ENCODE measurements at regions not wholly inside any gene's neighbourhood (a gene's known extent, or its start where the extent isn't known, plus 50 kb on each side); places are given as distances from the start of the nearest gene placed in this dataset.

- H3K4me3 ChIP-seq (ENCODE audit: low read depth, low read length): no peak overlapping the region
- TF ChIP-seq CTCF (IDR thresholded peaks at IDR 0.05; ENCODE audit: low read depth, low read length): no peak
These were observed 373.4 kb upstream of the CTNND2 start for GRCh38 chr5:12277504-12278192.

- no peak overlapping the region for H3K4me3 ChIP-seq (ENCODE audit: low read depth, low read length)
- TF ChIP-seq CTCF (IDR thresholded peaks at IDR 0.05; ENCODE audit: low read depth, low read length): no peak
These were observed 370.0 kb upstream of the CTNND2 start for GRCh38 chr5:12274236-12274635.

- H3K4me3 ChIP-seq (ENCODE audit: low read depth, low read length): no peak overlapping the region
- no peak for TF ChIP-seq CTCF (IDR thresholded peaks at IDR 0.05; ENCODE audit: low read depth, low read length)
These were observed 368.1 kb upstream of the CTNND2 start for GRCh38 chr5:12272389-12272788.

GRCh38 chr5:12270914-12271313, 366.7 kb upstream of the CTNND2 start:
- no peak overlapping the region for H3K4me3 ChIP-seq (ENCODE audit: low read depth, low read length)
- TF ChIP-seq CTCF (IDR thresholded peaks at IDR 0.05; ENCODE audit: low read depth, low read length): no peak

GRCh38 chr5:12269164-12269563, 364.9 kb upstream of the CTNND2 start:
- H3K4me3 ChIP-seq (ENCODE audit: low read depth, low read length): no peak overlapping the region
- no peak for TF ChIP-seq CTCF (IDR thresholded peaks at IDR 0.05; ENCODE audit: low read depth, low read length)

- H3K4me3 ChIP-seq (ENCODE audit: low read depth, low read length): no peak overlapping the region
- no peak for TF ChIP-seq CTCF (IDR thresholded peaks at IDR 0.05; ENCODE audit: low read depth, low read length)
These were observed 354.3 kb upstream of the CTNND2 start for GRCh38 chr5:12258549-12258948.

- no peak for TF ChIP-seq CTCF (IDR thresholded peaks at IDR 0.05; ENCODE audit: low read depth, low read length)
- H3K4me3 ChIP-seq (ENCODE audit: low read depth, low read length): no peak overlapping the region
These were observed 346.2 kb upstream of the CTNND2 start for GRCh38 chr5:12250454-12250853.
